ENCODE measurements at regions not wholly inside any gene's neighbourhood (a gene's known extent, or its start where the extent isn't known, plus 50 kb on each side); places are given as distances from the start of the nearest gene placed in this dataset.

- TF ChIP-seq CTCF (IDR thresholded peaks at IDR 0.05; ENCODE audit: low read depth, low read length) (no peak), EZH2phosphoT487 (IDR thresholded peaks at IDR 0.05; ENCODE audit: low read depth) (no peak)
These were observed 868.6 kb downstream of the OTOL1 start for GRCh38 chr3:162365066-162365719.

Measured in OCI-LY3 (cell line).